GM12801 (cell line): ENCODE measurements at regions not wholly inside any gene's neighbourhood (a gene's known extent, or its start where the extent isn't known, plus 50 kb on each side); places are given as distances from the start of the nearest gene placed in this dataset.

Source experiments
- CTCF ChIP-seq: IDR thresholded peaks from one replicate; pipeline ENCODE4 v1.5.1; 2011; ENCODE audit warnings: control low read depth; ENCODE audit not compliant: insufficient read length; ENCODE audit errors: extremely low read depth

GRCh38 chr2:174667250-174667860, 69.8 kb upstream of the WIPF1 start:
- TF ChIP-seq CTCF, result no peak

GRCh38 chr2:174666845-174667244, 69.2 kb upstream of the WIPF1 start:
- no peak for TF ChIP-seq CTCF

- no peak for TF ChIP-seq CTCF
Measured at GRCh38 chr2:174666312-174666711, 68.7 kb upstream of the WIPF1 start.

DNA sequence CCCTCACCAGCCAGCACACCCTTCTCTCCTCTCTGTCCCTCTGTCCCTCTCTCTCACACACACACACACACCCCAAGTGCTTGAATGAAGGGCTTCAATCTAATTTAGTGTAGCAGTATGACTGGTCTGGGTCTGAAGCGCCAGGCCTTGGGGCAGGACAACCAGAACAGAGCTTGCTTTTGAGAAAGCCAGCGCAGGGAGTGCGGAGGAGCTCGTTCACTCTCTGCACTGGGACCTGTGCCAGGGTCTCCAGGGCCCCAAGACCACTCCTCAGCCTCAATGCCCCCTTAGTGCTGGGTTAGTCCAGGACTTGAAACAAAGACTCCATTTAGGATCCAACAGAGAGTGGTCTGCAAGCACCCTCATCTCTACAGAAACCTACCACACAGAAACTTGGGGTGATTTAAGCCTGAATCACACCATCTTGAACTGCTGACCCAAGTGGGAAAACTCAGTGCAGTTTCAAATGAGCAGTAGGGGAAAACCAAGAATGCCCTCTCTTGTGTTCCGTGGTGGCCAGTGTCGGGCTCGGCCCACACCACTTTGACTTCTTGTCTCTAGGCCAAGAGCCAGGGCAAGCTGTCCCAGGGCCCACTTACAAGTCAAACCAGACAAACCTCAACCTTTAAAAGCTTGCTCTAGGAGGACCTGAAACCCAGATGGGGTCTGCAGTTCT, 66.6 kb upstream of the WIPF1 start:
- no peak for TF ChIP-seq CTCF

- TF ChIP-seq CTCF, result no peak
Measured at GRCh38 chr2:174663550-174663949, 65.9 kb upstream of the WIPF1 start.

GRCh38 chr2:174662859-174663258, 65.3 kb upstream of the WIPF1 start:
- TF ChIP-seq CTCF, result no peak

GRCh38 chr2:174662459-174662858, 64.9 kb upstream of the WIPF1 start:
- no peak for TF ChIP-seq CTCF
